GM12891 (cell line): ENCODE measurements at regions not wholly inside any gene's neighbourhood (a gene's known extent, or its start where the extent isn't known, plus 50 kb on each side); places are given as distances from the start of the nearest gene placed in this dataset.
"Not testable (repeated sequence)": the region's sequence is repeated elsewhere in the genome, so short reads cannot be mapped to it uniquely, and the experiment has no call there.

Experiments used
- DNase-seq: peaks from one replicate; pipeline ENCODE4 v3.0.0; 2011; ENCODE audit warnings: low spot score; ENCODE audit not compliant: insufficient read length
- FAIRE-seq: peaks from 2 replicates; lab custom pipeline; 2011; peaks lifted over from hg19 to GRCh38; lab: Jason Lieb, UNC
- PAX5 ChIP-seq: IDR thresholded peaks from 2 replicates; pipeline ENCODE4 v1.6.1; 2011; ENCODE audit warnings: low read length, moderate library complexity, mild to moderate bottlenecking; ENCODE audit not compliant: insufficient read depth, severe bottlenecking
- POLR2A ChIP-seq: IDR thresholded peaks from 2 replicates; pipeline ENCODE4 v1.6.1; 2011; ENCODE audit warnings: low read depth, low read length, control low read depth
- POLR2AphosphoS5 ChIP-seq: IDR thresholded peaks from 2 replicates; pipeline ENCODE4 v1.6.1; 2011; ENCODE audit warnings: low read depth, low read length, control low read depth
- POU2F2 ChIP-seq: IDR thresholded peaks from 2 replicates; pipeline ENCODE4 v1.6.1; 2011; ENCODE audit warnings: low read depth, mild to moderate bottlenecking, control low read depth, low read length, moderate library complexity
- SPI1 ChIP-seq: IDR thresholded peaks from 2 replicates; pipeline ENCODE4 v1.6.1; 2011; ENCODE audit warnings: low read depth, low read length, control low read depth
- TAF1 ChIP-seq: IDR thresholded peaks from 2 replicates; pipeline ENCODE4 v1.6.1; 2011; ENCODE audit warnings: low read depth, low read length, control low read depth

DNA sequence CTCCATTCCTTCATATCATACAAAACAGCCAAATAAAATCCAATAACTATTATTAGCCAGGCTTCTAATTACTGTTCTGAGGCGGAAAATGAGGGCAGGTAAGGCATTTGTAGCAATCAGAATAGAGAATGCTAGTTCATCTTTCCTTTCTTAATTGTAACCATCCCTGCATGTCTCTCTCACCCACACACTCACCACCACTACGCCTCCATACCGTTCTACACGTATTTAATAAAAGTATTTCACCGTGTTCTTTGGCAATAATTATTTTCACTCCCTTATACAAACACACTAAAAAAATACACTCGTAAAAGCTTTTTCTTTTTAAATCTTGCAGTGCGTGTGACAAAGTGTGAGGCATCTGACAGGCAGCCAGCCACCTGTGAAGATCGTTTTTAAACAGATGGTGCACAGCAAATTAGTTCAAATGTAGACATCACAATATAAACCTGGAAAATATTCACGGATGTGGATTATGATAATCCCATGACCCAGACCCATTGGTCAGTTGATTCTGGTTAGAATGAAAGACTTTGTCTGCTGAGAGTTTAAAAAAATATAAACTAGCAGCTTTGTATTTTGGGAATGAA, 653.6 kb downstream of the REEP3 start:
- FAIRE-seq (no peak), DNase-seq (no peak)
- TF ChIP-seq TAF1 (no peak), PAX5 (no peak), POU2F2 (no peak), POLR2AphosphoS5 (no peak), POLR2A (no peak), SPI1 (no peak)

DNA sequence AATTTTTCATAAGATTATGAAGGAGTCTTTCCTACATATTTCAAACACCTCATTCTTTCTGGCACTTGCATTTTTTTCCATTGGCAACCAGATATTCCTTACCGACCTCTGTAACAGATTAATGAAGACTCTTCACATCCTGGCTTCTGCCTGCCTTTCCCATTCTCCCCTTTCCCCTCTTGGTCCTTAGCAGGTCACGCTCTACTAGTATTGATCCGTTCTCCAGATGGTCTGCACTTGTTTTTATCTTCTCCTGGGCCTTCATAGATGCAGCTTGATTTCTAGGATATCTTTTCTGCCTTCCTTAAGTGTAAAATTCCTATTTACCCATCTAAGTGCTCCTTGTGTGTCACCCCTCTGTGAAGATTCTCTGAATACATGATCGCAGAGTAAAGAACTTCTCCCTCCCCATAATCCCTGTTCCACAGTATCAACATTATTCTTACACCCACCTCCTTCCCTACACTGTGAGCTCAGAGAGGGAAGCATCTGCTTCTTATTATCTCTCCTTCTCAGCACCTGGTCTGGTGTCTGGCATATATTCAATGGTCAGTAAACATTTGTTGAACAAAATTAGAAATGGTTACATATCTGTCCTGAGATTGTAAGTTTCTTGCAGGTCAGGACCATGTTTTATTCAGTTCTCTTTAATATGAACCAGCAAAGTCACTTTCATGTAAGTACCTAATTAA, 654.2 kb downstream of the REEP3 start:
- TF ChIP-seq POLR2AphosphoS5 (no peak), PAX5 (no peak), SPI1 (no peak), POLR2A (no peak), TAF1 (no peak), POU2F2 (no peak)
- FAIRE-seq (no peak), DNase-seq (no peak)

DNA sequence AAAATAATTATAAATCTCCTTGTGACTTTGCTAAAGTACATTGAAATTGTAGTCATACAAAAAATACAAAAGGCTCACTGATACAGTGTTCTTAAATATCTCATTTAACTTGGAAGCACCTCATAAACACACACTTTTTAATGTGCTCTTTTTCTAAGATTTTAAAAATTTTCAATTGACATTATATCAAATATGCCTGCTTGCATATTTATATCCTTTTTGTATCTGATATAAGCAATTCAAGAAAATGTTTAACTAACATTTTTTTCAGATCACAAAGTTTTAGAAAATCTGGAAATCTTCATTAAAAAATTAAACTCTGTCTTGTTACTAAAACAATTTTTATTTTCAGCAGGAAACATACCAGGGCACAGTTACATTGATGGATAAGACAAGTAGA, 661.5 kb downstream of the REEP3 start:
- DNase-seq (no peak), FAIRE-seq (no peak)
- TF ChIP-seq POLR2A (no peak), POU2F2 (no peak), PAX5 (no peak), TAF1 (no peak), SPI1 (no peak), POLR2AphosphoS5 (no peak)

DNA sequence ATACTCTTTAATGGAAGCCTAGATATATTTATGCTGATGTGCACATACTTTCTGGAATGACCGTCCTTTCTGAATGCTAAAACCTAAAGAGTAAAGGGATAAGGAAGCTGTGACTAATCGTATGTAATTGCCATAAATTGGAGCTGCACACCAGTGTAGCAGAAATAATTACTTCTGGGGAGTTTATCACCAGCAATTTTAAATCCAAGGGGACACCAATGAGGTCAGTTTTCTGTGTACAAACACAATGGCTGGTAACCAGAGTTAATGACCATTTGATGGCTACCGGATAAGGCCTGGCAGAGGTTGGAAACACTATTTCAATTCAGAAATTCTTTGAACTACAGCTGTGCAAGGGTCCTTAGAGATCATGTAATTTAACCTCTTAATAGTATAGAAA, 670.1 kb downstream of the REEP3 start:
- DNase-seq (no peak), FAIRE-seq (no peak)
- TF ChIP-seq POLR2A, result no peak
- no peak for TF ChIP-seq POU2F2
- TF ChIP-seq POLR2AphosphoS5, result no peak
- no peak for TF ChIP-seq SPI1
- TF ChIP-seq PAX5, result no peak
- no peak for TF ChIP-seq TAF1

DNA sequence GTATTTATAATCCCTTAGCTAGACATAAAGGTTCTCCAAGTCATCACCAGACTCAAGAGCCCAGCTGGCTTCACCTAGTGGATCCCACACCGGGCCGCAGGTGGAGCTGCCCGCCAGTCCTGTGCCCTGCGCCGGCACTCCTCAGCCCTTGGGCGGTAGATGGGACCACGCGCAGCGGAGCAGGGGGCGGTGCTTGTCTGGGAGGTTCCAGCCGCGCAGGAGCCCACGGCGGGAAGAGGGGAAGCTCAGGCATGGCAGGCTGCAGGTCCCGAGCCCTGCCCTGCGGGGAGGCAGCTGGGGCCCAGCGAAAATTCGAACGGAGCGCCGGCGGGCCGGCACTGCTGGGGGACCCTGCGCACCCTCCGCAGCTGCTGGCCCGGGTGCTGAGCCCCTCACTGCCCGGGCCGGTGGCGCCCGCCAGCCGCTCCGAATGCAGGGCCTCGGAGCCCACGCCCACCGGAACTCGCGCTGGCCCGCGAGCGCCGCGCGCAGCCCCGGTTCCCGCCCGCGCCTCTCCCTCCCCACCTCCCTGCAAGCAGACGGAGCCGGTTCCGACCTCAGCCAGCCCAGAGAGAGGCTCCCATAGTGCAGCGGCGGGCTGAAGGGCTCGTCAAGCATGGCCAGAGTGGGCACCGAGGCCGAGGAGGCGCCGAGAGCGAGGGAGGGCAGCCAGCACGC, 675.6 kb downstream of the REEP3 start:
- DNase-seq, result no peak
- TF ChIP-seq TAF1 (no peak), SPI1 (no peak)
- no peak for FAIRE-seq

DNA sequence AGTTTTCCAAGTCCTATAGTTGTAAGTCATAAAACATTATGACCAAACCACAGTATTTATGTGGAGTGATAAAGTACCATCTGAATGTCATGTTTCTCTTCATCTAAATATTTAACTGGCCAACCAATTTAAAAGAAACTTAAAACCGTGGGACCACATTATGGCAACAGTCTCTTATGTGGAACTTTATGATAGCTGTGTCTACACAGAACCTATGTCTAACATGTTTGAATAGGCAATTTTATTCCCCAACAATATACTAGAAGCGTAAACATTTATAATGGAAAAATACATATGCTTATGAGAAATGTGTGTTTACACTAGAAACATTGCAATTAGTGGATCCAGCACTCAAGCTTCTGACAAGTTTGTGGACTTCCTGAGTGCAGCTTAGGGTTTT, 680.7 kb downstream of the REEP3 start:
- FAIRE-seq, result no peak
- no peak for DNase-seq
- TF ChIP-seq POU2F2 (no peak), SPI1 (no peak), TAF1 (no peak), POLR2AphosphoS5 (no peak), PAX5 (no peak), POLR2A (no peak)

DNA sequence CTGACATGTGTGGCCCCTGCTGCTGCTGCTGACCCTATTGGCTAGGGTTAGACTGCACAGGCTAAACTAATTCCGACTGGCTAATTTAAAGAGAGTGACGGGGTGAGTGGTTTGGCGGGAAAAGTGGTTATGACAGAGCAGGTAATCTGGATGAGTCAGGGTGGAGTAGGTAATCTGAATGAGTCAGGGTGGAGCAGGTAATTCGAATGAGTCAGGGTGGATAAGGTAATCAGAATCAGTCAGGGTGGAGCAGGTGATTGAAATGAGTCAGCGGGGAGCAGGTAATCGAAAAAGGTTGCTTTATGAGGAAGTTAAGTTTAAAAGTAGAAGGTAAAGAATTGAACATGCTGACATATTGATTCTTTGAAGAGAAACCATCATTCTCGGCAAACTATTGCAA, 683.3 kb downstream of the REEP3 start:
- not testable (repeated sequence) for DNase-seq, FAIRE-seq

DNA sequence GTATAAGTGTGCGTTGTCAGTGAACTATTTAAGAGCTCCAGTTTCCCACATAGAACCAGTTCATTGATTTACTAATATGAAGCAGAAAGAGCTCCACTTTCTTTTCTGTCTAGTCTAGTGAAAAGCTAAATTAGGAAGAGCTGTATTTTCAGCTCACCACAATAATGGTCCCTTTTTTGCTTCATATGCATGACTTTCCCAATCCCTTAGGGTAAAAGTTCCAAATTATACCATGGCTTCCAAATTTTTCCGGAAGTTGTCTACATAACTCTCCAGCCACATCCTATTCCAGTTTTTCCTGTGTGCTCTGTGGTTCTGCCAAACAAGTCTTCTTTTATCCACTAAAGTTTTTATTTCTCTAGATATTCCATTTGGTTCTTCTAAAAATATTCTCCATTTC, 685.2 kb downstream of the REEP3 start:
- TF ChIP-seq POLR2A (no peak), POLR2AphosphoS5 (no peak), SPI1 (no peak), TAF1 (no peak), PAX5 (no peak), POU2F2 (no peak)
- DNase-seq (no peak), FAIRE-seq (no peak)

DNA sequence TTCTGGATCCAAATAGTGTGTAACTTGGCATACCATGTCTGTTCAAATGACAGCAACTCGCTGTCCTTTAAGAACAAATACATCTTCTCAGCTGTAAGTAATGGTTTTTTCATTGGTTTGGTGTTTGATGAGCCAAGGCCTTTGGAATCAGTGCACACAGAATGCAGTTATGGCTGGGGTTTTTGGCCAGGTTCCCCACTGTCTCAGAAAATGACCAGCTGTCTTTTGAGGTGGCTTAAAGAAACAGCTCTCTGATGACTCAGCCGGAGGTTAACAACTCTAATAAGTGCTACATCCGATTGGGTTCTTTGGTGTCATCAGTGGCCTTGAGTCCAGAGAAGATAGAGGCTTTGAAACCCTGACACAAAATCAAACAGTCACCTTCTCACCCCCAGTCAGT, 688.4 kb downstream of the REEP3 start:
- DNase-seq, result no peak
- no peak for TF ChIP-seq POLR2AphosphoS5
- TF ChIP-seq POU2F2, result no peak
- no peak for TF ChIP-seq PAX5
- no peak for TF ChIP-seq TAF1
- TF ChIP-seq POLR2A, result no peak
- TF ChIP-seq SPI1, result no peak
- FAIRE-seq, result no peak

DNA sequence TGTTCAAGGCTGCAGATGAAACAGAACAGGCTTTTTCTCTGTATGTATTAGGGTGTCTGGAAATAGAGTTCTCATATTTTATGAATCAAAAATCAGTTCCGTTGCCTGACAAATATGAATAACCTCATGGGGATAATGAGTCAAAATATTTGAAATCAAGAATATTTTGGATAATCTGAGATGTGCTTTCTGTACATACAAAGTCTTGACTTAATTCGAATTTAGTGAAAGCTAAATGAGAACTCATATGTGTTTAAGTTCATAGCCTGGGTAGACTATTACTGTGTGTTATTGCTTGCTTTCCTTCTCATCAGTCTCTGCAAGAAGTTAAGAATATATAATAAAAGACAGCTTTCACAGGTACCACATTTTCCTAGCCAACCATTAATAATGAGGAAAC, 689.0 kb downstream of the REEP3 start:
- TF ChIP-seq POU2F2 (no peak), POLR2AphosphoS5 (no peak), TAF1 (no peak), SPI1 (no peak), PAX5 (no peak)
- no peak for DNase-seq
- no peak for FAIRE-seq

DNA sequence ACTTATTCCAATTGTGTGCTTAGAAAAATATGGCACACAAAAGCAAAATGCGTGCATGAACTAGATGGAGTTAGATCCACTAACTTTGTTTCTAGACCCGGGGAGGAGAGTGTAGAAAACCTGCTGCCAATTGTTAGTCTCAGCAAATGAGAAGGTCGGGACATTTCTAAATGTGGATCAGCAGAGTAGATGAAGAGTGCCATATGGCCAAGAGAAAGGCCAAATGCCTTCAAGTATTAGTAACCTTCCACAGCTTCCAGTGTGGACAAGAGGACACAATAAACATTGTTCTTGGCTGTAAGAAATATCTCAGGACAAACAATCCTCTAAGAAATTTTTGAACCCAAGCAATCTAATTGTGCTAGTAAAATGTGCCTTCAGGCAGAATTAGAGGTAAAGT, 690.3 kb downstream of the REEP3 start:
- FAIRE-seq (no peak), DNase-seq (no peak)
- TF ChIP-seq POLR2AphosphoS5 (no peak), PAX5 (no peak), SPI1 (no peak), POLR2A (no peak), POU2F2 (no peak), TAF1 (no peak)
